IPS-18c (cell line): ENCODE measurements at regions not wholly inside any gene's neighbourhood (a gene's known extent, or its start where the extent isn't known, plus 50 kb on each side); places are given as distances from the start of the nearest gene placed in this dataset.
"Not testable (repeated sequence)": the region's sequence is repeated elsewhere in the genome, so short reads cannot be mapped to it uniquely, and the experiment has no call there.

Experiments used
- H3K4me3 ChIP-seq: 2 replicates; pipeline ENCODE4 v1.7.0; 2013; ENCODE audit warnings: low read depth, mild to moderate bottlenecking, low read length, moderate library complexity; ENCODE audit not compliant: insufficient read depth
- H3K9me3 ChIP-seq: one replicate; pipeline ENCODE4 v1.6.1; 2013; ENCODE audit warnings: mild to moderate bottlenecking, low read length, moderate library complexity; ENCODE audit not compliant: control insufficient read depth, insufficient read depth

DNA sequence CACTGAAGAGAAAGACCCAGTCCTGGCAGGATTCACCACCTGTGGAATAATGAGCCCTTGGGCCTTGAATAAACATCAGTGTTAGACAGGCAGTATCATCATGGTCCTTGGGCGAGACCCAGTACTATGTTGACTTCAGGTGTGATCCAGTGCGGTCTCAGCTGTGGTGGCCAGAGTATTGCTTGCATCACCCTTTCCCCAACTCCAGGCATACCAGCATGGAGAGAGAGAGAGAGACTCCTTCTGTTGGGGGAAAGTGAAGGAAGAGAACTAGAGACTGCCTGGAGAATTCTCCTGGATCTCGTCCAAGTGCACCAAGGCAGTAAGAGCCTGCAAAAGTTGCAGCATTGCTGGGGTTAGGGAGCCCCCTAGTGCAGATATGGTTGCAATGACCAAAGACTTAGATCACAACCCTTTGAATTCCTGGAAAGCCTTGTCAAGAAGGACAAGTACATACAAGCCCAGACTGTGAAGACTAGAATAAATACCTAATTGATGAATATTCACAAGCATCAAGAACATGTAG lies 61.1 kb upstream of the VAMP7 start:
- H3K9me3 ChIP-seq, result peaks cover 4% of the 10 kb centered on the region
- H3K4me3 ChIP-seq, result no peak overlapping the region

DNA sequence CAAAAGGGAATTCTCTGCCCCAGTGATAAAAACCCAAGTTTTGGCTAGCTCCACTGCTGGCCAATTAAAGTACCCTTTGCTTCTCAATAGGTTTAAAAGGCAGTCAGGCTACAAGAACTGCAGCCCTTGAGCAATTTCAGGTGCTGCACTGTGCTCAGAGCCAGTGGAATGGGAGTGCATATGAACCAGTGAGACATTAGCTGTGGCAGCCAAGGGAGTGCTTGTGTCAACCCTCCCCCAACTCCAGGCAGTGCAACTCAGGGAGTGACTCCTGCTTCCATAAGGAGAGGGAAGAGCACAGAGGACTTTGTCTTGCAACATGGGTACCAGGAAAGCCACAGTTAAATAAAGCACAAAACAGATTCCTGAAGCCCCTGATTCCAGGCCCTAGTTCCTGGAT lies 61.6 kb upstream of the VAMP7 start:
- no peak overlapping the region for H3K4me3 ChIP-seq
- H3K9me3 ChIP-seq, result peaks cover 6% of the 10 kb centered on the region

DNA sequence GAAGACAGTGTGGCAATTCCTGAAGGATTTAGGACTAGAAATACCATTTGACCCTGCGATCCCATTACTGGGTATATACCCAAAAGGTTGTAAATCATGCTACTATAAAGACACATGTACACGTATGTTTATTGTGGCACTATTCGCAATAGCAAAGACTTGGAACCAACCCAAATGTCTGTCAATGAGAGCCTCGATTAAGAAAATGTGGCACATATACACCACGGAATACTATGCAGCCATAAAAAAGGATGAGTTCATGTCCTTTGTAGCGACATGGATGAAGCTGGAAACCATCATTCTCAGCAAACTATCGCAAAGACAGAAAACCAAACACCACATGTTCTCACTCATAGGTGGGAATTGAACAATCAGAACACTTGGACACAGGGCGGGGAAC lies 66.8 kb upstream of the VAMP7 start:
- H3K4me3 ChIP-seq, H3K9me3 ChIP-seq: not testable (repeated sequence)

DNA sequence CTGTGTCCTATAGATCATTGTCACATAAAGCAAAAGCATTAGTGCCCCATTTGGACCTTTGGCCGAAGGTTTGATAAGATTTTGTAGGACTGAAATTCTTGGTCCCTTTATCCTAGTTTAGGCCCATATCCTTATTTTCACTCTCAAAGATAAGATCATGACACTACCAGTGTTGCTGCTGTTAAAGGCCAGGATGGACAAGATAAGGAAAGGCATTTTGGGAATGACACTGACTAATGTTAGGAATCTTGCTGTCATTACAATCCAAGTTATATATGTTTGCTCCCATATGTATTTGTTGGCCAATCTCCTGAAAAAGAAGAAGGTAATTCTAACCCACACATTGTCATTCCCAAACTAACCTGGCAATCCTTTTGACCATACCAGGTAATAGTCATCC lies 101.3 kb upstream of the VAMP7 start:
- Histone ChIP-seq H3K4me3 (no peak overlapping the region), H3K9me3 (peaks cover 9% of the 10 kb centered on the region)

DNA sequence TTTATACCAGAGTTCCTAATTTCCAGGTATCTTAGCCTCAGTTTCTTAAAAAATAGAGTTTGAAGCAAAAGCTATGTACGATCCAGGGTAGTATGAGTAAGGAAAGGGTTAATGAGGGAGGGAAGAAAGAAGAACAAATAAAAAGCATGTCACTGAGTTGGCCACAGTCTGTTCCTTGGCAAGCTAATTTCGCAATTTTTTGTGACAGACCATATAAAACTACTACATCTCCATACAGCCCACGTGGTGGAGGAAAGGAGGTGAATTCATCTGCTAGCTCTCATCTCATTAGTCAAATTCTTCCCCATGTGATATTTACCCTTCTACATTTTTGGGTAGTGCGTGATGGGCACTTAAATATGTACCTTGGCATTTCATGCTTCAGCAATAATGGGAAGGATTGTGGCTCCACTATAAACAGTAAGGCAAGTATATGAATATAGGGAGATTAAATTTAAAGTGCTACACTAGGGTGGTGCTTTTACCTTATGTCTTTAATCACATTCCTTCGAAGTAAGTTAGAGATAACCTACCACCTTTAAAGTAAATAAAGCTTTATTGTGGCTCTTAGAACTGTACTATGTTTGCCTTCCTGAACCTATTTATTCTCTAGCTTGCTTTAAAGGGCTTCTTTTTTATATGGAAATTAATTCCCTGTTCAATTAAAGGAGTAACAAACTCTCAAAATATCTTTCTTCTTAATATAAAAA lies 102.1 kb upstream of the VAMP7 start:
- no peak overlapping the region for H3K4me3 ChIP-seq
- peaks cover 12% of the 10 kb centered on the region for H3K9me3 ChIP-seq

DNA sequence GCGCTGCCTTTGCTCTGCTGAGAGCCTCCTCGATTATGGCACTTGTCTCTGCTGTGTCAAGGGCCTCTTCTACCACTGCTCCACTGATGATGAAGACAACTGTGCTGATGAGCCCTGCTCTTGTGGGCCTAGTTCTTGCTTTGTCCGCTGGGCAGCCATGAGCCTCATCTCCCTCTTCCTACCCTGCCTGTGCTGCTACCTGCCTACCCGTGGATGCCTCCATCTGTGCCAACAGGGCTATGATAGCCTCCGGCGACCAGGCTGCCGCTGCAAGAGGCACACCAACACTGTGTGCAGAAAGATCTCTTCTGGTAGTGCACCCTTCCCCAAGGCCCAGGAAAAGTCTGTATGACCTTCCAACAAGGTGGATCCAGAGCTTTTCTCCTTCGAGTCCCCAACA lies 106.8 kb upstream of the VAMP7 start:
- Histone ChIP-seq H3K9me3 (peaks cover 7% of the 10 kb centered on the region), H3K4me3 (no peak overlapping the region)

DNA sequence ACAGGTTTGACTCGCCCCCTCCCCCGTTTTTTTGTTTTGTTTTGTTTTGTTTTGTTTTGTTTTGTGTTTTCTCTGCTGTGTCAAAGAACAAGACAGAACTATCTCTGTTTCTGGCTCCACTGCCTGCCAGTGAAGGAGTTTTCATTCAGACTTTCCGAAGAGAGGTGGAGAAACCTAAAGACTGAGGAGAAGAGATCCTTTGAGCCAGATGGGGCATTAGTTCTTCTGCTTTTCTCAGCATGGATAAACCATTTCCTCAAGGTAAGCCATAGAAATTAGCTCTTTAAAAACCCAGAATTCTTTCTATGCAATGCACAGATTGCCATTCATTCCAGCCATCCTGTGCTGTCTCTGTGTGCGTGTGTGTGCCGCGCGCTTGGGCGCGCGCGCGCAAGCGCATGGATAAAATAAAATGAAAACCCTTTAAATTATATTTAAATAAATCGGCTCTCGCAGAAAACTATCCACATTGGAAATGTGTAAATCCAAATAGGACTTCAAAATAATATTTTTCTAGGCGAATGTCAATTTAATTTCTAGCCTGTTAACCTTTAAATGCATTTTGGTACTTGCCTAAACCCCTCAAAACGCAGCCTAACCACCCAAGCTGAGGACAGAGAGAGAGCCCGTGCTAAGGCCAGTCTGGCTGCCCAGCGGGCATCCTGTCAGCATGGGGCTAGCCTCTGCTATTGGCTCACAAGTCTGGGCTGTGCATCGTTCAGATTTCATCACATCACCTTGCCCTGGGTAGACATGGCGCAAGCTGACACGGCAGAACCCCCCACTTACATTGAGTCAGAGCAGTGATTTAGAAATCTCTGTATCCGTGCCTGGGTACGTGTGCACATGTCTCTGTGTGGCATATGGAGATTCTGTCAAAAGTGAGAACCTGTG lies 113.0 kb upstream of the VAMP7 start:
- Histone ChIP-seq H3K9me3 (no peaks in the 10 kb centered on the region), H3K4me3 (peak overlapping the region; percentile 21)

DNA sequence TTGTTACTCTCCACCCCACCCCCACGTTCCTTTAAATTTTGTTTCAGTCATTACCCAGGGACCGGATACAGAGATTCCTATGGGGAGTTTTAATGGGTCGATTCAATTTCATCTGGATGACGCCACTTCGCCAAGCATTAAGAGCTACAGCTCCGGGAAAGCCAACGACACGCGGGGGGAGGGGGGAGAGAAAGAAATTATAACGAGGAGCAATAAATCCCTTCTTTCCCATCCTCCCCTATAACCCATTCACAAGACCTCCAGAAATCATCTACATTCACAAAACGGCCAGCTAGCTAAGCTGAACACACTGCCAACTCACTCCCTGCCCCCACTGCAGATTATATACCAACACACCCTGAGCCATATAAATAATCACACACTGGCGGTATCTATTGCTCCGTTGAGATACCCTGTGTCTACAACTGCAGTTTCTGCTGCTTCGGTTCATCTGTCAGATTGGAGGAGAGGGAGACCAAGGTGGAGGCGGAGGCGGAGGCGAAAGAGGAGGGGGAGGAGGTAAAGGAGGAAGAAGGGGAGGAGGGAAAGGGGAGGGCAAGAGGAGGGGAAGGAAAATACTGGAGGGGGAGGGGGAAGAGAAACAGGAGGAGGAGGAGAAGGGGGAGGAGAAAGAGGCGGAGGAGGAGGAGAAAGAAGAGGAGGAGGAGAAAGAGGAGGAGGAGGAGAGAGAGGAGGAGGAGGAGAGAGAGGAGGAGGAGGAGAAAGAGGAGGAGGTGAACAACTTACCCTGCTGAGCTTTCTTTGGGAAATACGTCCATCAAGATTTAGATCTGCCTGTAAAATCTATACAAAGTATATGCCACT lies 113.9 kb upstream of the VAMP7 start:
- H3K4me3 ChIP-seq, result peak overlapping the region; percentile 40
- H3K9me3 ChIP-seq, result no peaks in the 10 kb centered on the region

DNA sequence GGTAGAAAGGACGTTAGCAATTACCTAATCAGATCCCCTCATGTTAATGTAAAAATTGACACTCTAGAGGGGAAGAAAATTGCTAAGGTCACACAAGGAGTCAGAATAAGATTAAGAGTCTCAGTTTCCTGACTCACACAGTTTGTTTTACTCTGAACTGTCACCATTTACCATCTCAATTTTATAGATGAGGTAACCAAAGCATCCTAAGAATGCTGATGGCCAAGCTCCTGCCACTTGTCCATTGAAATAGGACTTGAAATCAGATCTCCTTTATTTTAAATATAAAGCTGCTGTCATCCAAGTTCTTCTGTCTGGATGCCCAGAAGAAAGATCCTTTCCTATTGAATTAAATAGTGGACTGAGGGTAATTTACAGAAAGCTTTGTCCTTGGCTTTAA lies 114.8 kb upstream of the VAMP7 start:
- H3K4me3 ChIP-seq, result no peak overlapping the region
- no peaks in the 10 kb centered on the region for H3K9me3 ChIP-seq

DNA sequence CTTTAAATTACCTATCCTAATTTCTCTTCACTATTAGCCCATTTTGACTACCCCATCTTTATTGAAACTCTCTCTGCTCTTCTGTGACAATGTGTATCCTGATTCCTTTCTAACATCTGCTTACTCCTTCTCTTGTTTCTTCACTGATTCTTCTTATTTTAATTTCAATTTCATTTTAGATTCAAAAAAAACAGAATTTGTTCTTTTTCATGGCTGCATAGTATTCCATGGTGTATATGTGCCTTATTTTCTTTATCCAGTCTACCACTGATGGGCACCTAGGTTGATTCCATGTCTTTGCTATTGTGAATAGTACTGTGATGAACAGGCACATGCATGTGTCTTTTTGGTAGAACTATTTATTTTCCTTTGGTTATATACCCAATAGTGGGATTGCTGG lies 120.0 kb upstream of the VAMP7 start:
- no peaks in the 10 kb centered on the region for H3K9me3 ChIP-seq
- no peak overlapping the region for H3K4me3 ChIP-seq

DNA sequence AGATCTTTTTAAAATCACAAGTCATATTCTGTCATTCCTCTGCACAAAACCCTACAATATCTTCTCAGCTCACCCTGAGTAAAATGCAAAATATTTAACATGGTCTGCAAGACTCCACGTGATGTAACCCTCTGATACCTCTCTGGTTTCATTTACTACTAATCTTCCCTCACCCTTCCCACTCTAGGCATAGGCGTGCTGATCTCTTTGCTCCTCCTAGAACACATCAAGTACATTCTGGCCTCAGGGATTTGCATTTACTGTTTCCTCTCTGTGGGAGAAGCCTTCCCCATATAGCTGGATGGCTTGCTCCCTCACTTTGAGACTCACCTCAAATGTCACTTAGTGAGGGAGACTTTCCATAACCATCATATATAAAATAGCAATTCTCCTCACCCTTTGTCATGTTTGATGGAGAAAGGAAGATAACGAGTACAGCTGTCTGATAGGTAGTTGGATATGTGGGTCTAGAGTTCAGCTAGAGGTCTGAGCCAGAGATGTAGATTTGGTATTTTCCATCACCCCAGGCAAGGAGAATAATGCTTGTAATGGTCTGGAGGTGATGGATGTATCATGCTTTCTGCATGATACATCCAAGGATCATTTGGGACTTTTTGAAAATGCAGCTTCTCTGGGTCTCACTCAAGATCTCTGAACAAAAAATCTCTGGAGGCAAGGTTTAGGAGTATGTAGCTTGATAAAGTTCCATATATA lies 123.9 kb upstream of the VAMP7 start:
- Histone ChIP-seq H3K4me3 (no peak overlapping the region), H3K9me3 (no peaks in the 10 kb centered on the region)

DNA sequence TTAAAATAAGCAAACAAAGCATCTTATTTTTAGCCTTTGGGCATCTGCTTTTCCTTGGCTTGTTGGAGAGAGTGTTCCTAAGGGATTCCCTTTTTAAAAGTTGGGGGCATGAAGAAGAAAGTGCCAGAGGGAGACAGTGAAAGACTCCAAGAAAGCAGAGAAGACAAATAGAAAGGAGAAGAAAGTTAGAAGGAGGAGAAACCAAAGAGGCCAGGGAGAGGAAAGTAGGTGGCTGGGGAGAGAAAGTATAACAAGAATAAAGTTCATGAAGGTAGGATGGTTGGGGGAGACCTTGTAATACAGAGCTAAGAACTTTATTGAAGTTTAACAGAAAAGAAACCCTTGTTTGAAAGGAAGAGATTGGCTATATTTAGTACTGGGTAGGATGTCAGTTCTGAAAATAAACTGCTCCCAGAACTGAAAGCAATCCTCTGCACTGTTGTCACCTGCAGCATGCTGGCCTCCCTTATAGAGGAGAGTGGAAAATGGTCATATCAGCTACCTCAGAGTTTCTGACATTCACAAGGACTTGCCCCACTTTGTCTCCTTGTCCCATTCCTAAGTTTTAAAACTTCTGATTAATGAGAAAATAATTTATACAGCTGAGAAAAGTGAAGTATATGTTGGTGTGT lies 125.3 kb upstream of the VAMP7 start:
- no peaks in the 10 kb centered on the region for H3K9me3 ChIP-seq

DNA sequence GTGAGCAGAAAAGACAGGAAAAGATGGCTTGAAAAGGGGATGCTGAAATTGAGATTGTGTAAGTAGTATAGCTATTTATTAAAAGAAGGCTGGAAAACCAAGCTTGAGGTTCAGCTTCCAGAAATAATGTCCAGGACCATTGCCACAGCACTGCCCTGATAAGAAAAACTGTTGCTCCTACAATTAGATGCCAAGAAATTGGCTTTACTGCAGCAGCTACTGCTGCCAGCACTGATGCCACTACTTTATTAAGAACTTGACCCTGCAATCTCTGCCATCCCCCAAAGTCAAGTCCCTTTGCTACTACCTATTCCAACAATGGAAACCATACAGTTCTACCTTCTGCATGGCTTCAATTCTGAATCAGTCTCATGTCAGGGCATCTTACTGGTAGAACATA lies 130.0 kb upstream of the VAMP7 start:
- no peaks in the 10 kb centered on the region for H3K9me3 ChIP-seq

More for the DNA sequence above, 125.3 kb upstream of the VAMP7 start:
- H3K4me3 ChIP-seq, result no peak overlapping the region

DNA sequence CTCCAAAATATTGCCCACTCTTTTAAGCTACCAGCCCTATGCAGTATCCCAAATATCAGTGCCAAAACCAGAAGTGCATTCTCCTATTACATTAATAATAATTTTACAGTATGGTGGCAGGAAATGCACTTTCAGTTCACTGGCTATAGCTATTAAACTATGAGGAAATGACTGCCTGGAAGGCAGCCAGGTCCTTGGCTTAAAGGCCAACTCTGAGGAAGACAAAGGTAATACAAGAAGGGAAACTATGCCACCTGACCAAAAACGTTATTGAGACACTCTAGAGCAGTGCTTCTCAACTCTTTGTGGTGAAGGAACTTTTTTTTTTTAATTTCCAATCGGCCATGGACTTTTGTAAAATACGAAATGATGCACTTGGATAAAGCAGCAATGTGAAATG lies 133.6 kb upstream of the VAMP7 start:
- H3K9me3 ChIP-seq, result no peaks in the 10 kb centered on the region

More for the DNA sequence above, 130.0 kb upstream of the VAMP7 start:
- H3K4me3 ChIP-seq, result no peak overlapping the region

DNA sequence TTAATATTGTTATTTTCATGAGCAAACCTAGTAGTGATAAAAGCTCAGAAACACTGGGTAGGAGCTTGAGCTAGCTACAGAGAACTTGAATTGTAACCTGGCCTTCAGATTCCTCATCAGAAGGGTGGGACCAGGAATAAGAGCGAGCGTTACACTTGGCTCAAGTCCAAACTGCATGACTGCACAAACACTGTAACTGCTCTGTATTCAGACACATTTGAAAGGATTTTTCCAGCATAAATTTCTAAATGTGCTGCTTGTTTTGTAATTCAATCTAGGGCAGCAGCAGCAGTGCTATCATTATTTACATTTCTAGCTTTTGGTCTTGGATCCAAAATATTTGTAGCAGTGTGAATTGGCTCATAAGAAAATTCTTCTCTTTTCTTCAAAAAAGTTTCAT lies 133.0 kb upstream of the TMLHE start:
- Histone ChIP-seq H3K4me3 (no peak overlapping the region), H3K9me3 (peaks cover 2% of the 10 kb centered on the region)

More for the DNA sequence above, 133.6 kb upstream of the VAMP7 start:
- no peak overlapping the region for H3K4me3 ChIP-seq

DNA sequence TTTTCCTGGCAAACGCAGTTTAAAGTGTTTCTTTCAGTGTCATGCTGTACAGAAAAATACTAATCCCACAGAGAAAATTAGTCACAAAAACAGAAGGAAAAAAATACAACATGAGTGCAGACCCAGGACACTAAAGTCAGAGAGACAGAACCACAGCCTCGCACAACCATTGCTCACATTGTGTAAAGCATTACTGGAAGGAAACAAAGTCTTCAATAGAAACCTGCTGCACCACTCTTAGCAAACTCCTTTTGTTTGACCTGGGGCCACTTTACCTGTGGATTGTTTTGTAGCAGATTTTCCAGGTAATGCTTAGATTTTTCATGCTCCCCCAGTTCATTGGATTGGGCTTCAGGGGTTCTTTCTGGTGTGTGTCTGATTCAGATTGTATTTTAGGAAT lies 131.8 kb upstream of the TMLHE start:
- no peak overlapping the region for H3K4me3 ChIP-seq
- peaks cover 2% of the 10 kb centered on the region for H3K9me3 ChIP-seq
